ENCODE measurements at regions not wholly inside any gene's neighbourhood (a gene's known extent, or its start where the extent isn't known, plus 50 kb on each side); places are given as distances from the start of the nearest gene placed in this dataset.

- Histone ChIP-seq H3K27me3 (ENCODE audit: control insufficient read depth in 3 of 3, insufficient read depth in 3 of 3, low read length in 3 of 3) (no peaks in the 10 kb centered on the region), H3K27ac (ENCODE audit: low read depth, low read length) (no peak overlapping the region), H3K4me1 (ENCODE audit: control insufficient read depth in 3 of 3, insufficient read depth in 3 of 3, low read length in 3 of 3) (peaks cover 20 to 24% (median 21%) of the 10 kb centered on the region in 3 donors), H3K9me3 (ENCODE audit: control insufficient read depth in 3 of 3, low read length in 3 of 3) (no peaks in the 10 kb centered on the region), H3K4me3 (ENCODE audit: low read length in 3 of 3) (no peak overlapping the region), H3K9ac (ENCODE audit: low read depth in 1 of 3, low read length in 3 of 3) (no peak overlapping the region), H3K36me3 (ENCODE audit: control insufficient read depth in 3 of 3, insufficient read depth in 3 of 3, low read length in 3 of 3) (no peaks in the 10 kb centered on the region)
Measured at GRCh38 chr2:217625557-217626169, 377.1 kb downstream of the TNS1 start.

- Histone ChIP-seq H3K4me3 (ENCODE audit: low read length in 3 of 3) (no peak overlapping the region), H3K9ac (ENCODE audit: low read depth in 1 of 3, low read length in 3 of 3) (no peak overlapping the region), H3K27ac (ENCODE audit: low read depth, low read length) (no peak overlapping the region), H3K9me3 (ENCODE audit: control insufficient read depth in 3 of 3, low read length in 3 of 3) (no peaks in the 10 kb centered on the region), H3K27me3 (ENCODE audit: control insufficient read depth in 3 of 3, insufficient read depth in 3 of 3, low read length in 3 of 3) (no peaks in the 10 kb centered on the region), H3K36me3 (ENCODE audit: control insufficient read depth in 3 of 3, insufficient read depth in 3 of 3, low read length in 3 of 3) (no peaks in the 10 kb centered on the region), H3K4me1 (ENCODE audit: control insufficient read depth in 3 of 3, insufficient read depth in 3 of 3, low read length in 3 of 3) (peaks cover 13 to 19% (median 17%) of the 10 kb centered on the region in 3 donors)
Measured at GRCh38 chr2:217623281-217623912, 379.4 kb downstream of the TNS1 start.

- H3K27me3 ChIP-seq (ENCODE audit: control insufficient read depth in 3 of 3, insufficient read depth in 3 of 3, low read length in 3 of 3), result no peaks in the 10 kb centered on the region
- no peak overlapping the region for H3K9ac ChIP-seq (ENCODE audit: low read depth in 1 of 3, low read length in 3 of 3)
- H3K9me3 ChIP-seq (ENCODE audit: control insufficient read depth in 3 of 3, low read length in 3 of 3), result no peaks in the 10 kb centered on the region
- H3K36me3 ChIP-seq (ENCODE audit: control insufficient read depth in 3 of 3, insufficient read depth in 3 of 3, low read length in 3 of 3), result no peaks in the 10 kb centered on the region
- no peak overlapping the region for H3K27ac ChIP-seq (ENCODE audit: low read depth, low read length)
- no peak overlapping the region for H3K4me3 ChIP-seq (ENCODE audit: low read length in 3 of 3)
- peaks cover 13 to 15% (median 14%) of the 10 kb centered on the region in 3 donors for H3K4me1 ChIP-seq (ENCODE audit: control insufficient read depth in 3 of 3, insufficient read depth in 3 of 3, low read length in 3 of 3)
Measured at GRCh38 chr2:217622205-217623060, 380.4 kb downstream of the TNS1 start.

GRCh38 chr2:217621391-217621801 lies 381.4 kb downstream of the TNS1 start:
- Histone ChIP-seq H3K9ac (ENCODE audit: low read depth in 1 of 3, low read length in 3 of 3) (no peak overlapping the region), H3K4me1 (ENCODE audit: control insufficient read depth in 3 of 3, insufficient read depth in 3 of 3, low read length in 3 of 3) (peaks cover 13 to 16% (median 16%) of the 10 kb centered on the region in 3 donors), H3K27ac (ENCODE audit: low read depth, low read length) (no peak overlapping the region), H3K4me3 (ENCODE audit: low read length in 3 of 3) (no peak overlapping the region), H3K27me3 (ENCODE audit: control insufficient read depth in 3 of 3, insufficient read depth in 3 of 3, low read length in 3 of 3) (no peaks in the 10 kb centered on the region), H3K36me3 (ENCODE audit: control insufficient read depth in 3 of 3, insufficient read depth in 3 of 3, low read length in 3 of 3) (no peaks in the 10 kb centered on the region), H3K9me3 (ENCODE audit: control insufficient read depth in 3 of 3, low read length in 3 of 3) (no peaks in the 10 kb centered on the region)

GRCh38 chr2:217618744-217619143 lies 384.1 kb downstream of the TNS1 start:
- H3K27ac ChIP-seq (ENCODE audit: low read depth, low read length), result no peak overlapping the region
- H3K27me3 ChIP-seq (ENCODE audit: control insufficient read depth in 3 of 3, insufficient read depth in 3 of 3, low read length in 3 of 3), result no peaks in the 10 kb centered on the region
- no peak overlapping the region for H3K4me3 ChIP-seq (ENCODE audit: low read length in 3 of 3)
- H3K9me3 ChIP-seq (ENCODE audit: control insufficient read depth in 3 of 3, low read length in 3 of 3), result no peaks in the 10 kb centered on the region
- peaks cover 9 to 16% (median 13%) of the 10 kb centered on the region in 3 donors for H3K4me1 ChIP-seq (ENCODE audit: control insufficient read depth in 3 of 3, insufficient read depth in 3 of 3, low read length in 3 of 3)
- H3K36me3 ChIP-seq (ENCODE audit: control insufficient read depth in 3 of 3, insufficient read depth in 3 of 3, low read length in 3 of 3), result no peaks in the 10 kb centered on the region
- H3K9ac ChIP-seq (ENCODE audit: low read depth in 1 of 3, low read length in 3 of 3), result no peak overlapping the region

- no peaks in the 10 kb centered on the region for H3K27me3 ChIP-seq (ENCODE audit: control insufficient read depth in 3 of 3, insufficient read depth in 3 of 3, low read length in 3 of 3)
- no peak overlapping the region for H3K9ac ChIP-seq (ENCODE audit: low read depth in 1 of 3, low read length in 3 of 3)
- H3K9me3 ChIP-seq (ENCODE audit: control insufficient read depth in 3 of 3, low read length in 3 of 3), result no peaks in the 10 kb centered on the region
- no peak overlapping the region for H3K27ac ChIP-seq (ENCODE audit: low read depth, low read length)
- H3K36me3 ChIP-seq (ENCODE audit: control insufficient read depth in 3 of 3, insufficient read depth in 3 of 3, low read length in 3 of 3), result no peaks in the 10 kb centered on the region
- no peak overlapping the region for H3K4me3 ChIP-seq (ENCODE audit: low read length in 3 of 3)
- H3K4me1 ChIP-seq (ENCODE audit: control insufficient read depth in 3 of 3, insufficient read depth in 3 of 3, low read length in 3 of 3), result peaks cover 9 to 13% (median 12%) of the 10 kb centered on the region in 3 donors
Measured at GRCh38 chr2:217617616-217618022, 385.2 kb downstream of the TNS1 start.

GRCh38 chr2:217616936-217617335 lies 385.9 kb downstream of the TNS1 start:
- Histone ChIP-seq H3K36me3 (ENCODE audit: control insufficient read depth in 3 of 3, insufficient read depth in 3 of 3, low read length in 3 of 3) (no peaks in the 10 kb centered on the region), H3K27ac (ENCODE audit: low read depth, low read length) (no peak overlapping the region), H3K4me1 (ENCODE audit: control insufficient read depth in 3 of 3, insufficient read depth in 3 of 3, low read length in 3 of 3) (peaks cover 3 to 10% (median 9%) of the 10 kb centered on the region in 3 donors), H3K9me3 (ENCODE audit: control insufficient read depth in 3 of 3, low read length in 3 of 3) (no peaks in the 10 kb centered on the region), H3K27me3 (ENCODE audit: control insufficient read depth in 3 of 3, insufficient read depth in 3 of 3, low read length in 3 of 3) (no peaks in the 10 kb centered on the region), H3K4me3 (ENCODE audit: low read length in 3 of 3) (no peak overlapping the region), H3K9ac (ENCODE audit: low read depth in 1 of 3, low read length in 3 of 3) (no peak overlapping the region)

- Histone ChIP-seq H3K4me1 (ENCODE audit: control insufficient read depth in 3 of 3, insufficient read depth in 3 of 3, low read length in 3 of 3) (peaks cover 0 to 6% (median 5%) of the 10 kb centered on the region in 3 donors), H3K4me3 (ENCODE audit: low read length in 3 of 3) (no peak overlapping the region), H3K27me3 (ENCODE audit: control insufficient read depth in 3 of 3, insufficient read depth in 3 of 3, low read length in 3 of 3) (no peaks in the 10 kb centered on the region), H3K9ac (ENCODE audit: low read depth in 1 of 3, low read length in 3 of 3) (no peak overlapping the region), H3K36me3 (ENCODE audit: control insufficient read depth in 3 of 3, insufficient read depth in 3 of 3, low read length in 3 of 3) (no peaks in the 10 kb centered on the region), H3K9me3 (ENCODE audit: control insufficient read depth in 3 of 3, low read length in 3 of 3) (no peaks in the 10 kb centered on the region), H3K27ac (ENCODE audit: low read depth, low read length) (no peak overlapping the region)
Measured at GRCh38 chr2:217615171-217615570, 387.6 kb downstream of the TNS1 start.

GRCh38 chr2:217614498-217614897 lies 388.3 kb downstream of the TNS1 start:
- H3K9ac ChIP-seq (ENCODE audit: low read depth in 1 of 3, low read length in 3 of 3), result no peak overlapping the region
- H3K4me1 ChIP-seq (ENCODE audit: control insufficient read depth in 3 of 3, insufficient read depth in 3 of 3, low read length in 3 of 3), result peaks cover 0 to 6% (median 5%) of the 10 kb centered on the region in 3 donors
- H3K9me3 ChIP-seq (ENCODE audit: control insufficient read depth in 3 of 3, low read length in 3 of 3), result no peaks in the 10 kb centered on the region
- no peak overlapping the region for H3K4me3 ChIP-seq (ENCODE audit: low read length in 3 of 3)
- no peak overlapping the region for H3K27ac ChIP-seq (ENCODE audit: low read depth, low read length)
- no peaks in the 10 kb centered on the region for H3K36me3 ChIP-seq (ENCODE audit: control insufficient read depth in 3 of 3, insufficient read depth in 3 of 3, low read length in 3 of 3)
- H3K27me3 ChIP-seq (ENCODE audit: control insufficient read depth in 3 of 3, insufficient read depth in 3 of 3, low read length in 3 of 3), result no peaks in the 10 kb centered on the region

- H3K4me3 ChIP-seq (ENCODE audit: low read length in 3 of 3), result no peak overlapping the region
- H3K9me3 ChIP-seq (ENCODE audit: control insufficient read depth in 3 of 3, low read length in 3 of 3), result no peaks in the 10 kb centered on the region
- H3K36me3 ChIP-seq (ENCODE audit: control insufficient read depth in 3 of 3, insufficient read depth in 3 of 3, low read length in 3 of 3), result no peaks in the 10 kb centered on the region
- H3K27me3 ChIP-seq (ENCODE audit: control insufficient read depth in 3 of 3, insufficient read depth in 3 of 3, low read length in 3 of 3), result no peaks in the 10 kb centered on the region
- no peak overlapping the region for H3K27ac ChIP-seq (ENCODE audit: low read depth, low read length)
- peaks cover 0 to 6% (median 5%) of the 10 kb centered on the region in 3 donors for H3K4me1 ChIP-seq (ENCODE audit: control insufficient read depth in 3 of 3, insufficient read depth in 3 of 3, low read length in 3 of 3)
- no peak overlapping the region for H3K9ac ChIP-seq (ENCODE audit: low read depth in 1 of 3, low read length in 3 of 3)
Measured at GRCh38 chr2:217614096-217614495, 388.7 kb downstream of the TNS1 start.
